D721Med (cell line): ENCODE measurements at regions not wholly inside any gene's neighbourhood (a gene's known extent, or its start where the extent isn't known, plus 50 kb on each side); places are given as distances from the start of the nearest gene placed in this dataset.

Source experiments
- DNase-seq: peaks from one replicate; pipeline ENCODE4 v3.0.0; 2011; ENCODE audit warnings: low spot score; ENCODE audit not compliant: insufficient read length
- FAIRE-seq: peaks from 2 replicates; lab custom pipeline; 2011; peaks lifted over from hg19 to GRCh38; lab: Jason Lieb, UNC
- TF ChIP-seq, protein P1 (sequence below): IDR thresholded peaks from 2 replicates; pipeline ENCODE4 v1.5.1; 2012; ENCODE audit warnings: mild to moderate bottlenecking, control low read depth; ENCODE audit not compliant: insufficient read depth; ENCODE audit errors: missing control alignments

DNA sequence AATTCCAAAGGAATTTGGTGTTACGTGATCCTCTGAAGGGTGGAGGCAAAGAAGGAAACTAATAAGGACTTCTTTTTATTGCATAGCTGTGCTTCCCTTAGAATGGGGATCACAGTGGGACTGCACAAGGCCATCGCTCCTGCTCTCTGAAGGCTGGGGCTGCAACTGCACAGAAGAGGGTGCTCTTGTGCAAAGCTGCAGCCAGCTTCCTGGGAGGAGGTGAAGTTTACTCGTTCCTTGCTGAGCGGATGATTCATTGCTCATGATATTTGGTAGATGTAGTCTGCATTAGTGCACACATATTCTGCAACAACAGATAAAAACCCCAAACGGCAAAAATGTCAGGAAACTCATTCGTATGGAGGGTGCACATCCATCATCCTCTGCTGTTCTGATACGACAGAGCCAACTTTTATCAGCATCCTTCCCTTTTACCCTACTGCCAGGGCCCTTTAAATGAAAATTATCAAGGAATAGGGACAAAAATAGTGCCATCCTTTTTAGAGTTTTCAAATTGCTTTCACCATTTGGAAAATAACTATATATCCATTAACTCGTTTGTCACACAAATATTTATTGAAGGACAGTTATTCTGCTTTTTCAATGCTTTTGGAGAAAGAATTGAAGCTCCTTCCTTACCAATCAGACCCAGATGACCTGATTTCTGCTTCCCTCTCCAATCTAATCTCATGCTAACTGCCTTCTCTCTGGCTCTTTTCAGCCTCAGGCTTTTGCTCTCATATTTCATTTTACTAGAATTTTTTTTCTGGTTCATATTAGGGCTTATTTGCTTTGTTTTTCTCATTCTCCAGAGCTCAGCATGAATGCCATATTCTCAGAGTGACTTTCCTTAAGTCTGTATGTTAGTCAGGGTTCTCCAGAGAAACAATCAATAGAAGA, 263.6 kb downstream of the DUSP10 start:
- DNase-seq (no peak), FAIRE-seq (no peak)
- TF ChIP-seq, protein P1, sequence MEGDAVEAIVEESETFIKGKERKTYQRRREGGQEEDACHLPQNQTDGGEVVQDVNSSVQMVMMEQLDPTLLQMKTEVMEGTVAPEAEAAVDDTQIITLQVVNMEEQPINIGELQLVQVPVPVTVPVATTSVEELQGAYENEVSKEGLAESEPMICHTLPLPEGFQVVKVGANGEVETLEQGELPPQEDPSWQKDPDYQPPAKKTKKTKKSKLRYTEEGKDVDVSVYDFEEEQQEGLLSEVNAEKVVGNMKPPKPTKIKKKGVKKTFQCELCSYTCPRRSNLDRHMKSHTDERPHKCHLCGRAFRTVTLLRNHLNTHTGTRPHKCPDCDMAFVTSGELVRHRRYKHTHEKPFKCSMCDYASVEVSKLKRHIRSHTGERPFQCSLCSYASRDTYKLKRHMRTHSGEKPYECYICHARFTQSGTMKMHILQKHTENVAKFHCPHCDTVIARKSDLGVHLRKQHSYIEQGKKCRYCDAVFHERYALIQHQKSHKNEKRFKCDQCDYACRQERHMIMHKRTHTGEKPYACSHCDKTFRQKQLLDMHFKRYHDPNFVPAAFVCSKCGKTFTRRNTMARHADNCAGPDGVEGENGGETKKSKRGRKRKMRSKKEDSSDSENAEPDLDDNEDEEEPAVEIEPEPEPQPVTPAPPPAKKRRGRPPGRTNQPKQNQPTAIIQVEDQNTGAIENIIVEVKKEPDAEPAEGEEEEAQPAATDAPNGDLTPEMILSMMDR = peak; percentile 88

DNA sequence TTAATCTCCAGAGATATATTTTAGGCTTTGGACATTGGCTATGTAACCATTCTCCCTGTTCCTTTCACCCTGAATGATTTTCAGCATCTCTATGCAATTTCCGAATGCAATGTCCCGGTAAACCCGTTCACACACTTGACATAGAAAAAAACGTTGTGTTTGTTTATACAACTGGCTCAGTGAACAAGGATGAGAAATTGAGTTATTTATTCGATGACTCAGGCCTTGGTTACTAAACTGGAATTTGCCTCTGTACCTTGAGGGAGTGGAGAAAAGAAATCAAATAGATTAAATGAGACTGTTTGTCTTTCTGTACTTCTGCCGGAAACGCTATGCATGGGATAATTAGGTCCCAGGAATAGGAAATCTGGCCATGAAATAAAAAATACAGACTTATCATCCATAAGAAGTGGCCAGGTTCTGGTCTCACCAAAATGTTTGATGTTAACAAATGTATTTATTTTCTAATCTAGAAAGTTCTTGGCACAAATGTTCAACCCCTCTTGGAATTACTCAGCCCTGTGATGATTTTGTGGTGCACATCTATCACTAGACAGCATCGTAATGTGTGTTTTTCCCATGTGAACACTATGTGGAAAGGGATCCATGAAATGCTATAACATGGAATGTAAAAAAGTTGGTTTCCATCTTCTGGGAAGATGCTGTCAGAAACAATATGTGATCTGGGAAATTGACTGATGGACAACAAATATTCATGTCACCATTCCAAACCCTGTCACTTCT, 253.9 kb downstream of the DUSP10 start:
- DNase-seq = no peak
- FAIRE-seq = no peak
- TF ChIP-seq, protein P1 = no peak

DNA sequence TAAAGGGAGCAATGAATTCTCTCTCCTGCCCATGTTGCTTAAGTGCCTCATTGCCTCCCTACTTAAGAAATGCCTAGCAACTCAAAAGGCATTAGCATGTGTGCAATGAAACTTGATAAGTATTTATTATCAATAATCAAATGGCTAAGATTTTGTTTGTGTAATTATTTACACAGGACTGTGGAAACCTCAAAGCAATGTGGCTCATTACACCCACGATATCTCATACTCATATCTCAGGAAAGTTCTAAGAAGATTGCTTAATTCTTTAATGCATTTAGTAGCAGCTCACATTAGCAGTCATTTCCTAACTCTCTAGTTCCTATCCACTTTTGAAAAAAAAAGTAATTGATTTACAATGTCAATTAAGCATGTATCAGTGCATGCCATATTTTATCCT, 253.3 kb downstream of the DUSP10 start:
- no peak for FAIRE-seq
- no peak for DNase-seq
- TF ChIP-seq, protein P1 = no peak

DNA sequence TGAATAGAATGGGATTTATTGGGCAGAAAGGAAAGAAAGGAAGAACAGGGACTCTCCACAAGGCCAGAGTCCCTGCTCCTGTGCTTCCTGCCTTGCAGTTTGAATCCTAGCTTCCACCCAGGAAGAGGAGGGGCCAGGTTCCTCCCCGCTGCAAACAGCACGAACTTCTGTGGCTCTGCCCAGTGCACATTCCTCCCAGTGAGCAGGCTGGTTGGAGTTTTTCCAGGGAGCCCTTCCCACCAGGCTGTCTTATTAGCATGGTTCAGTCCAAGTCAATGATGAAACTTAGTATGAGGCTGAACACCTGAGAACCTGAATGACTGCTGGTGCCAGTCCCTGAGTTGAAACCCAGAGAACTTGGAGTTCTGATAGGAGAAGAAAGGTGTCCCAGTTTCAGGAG, 247.2 kb downstream of the DUSP10 start:
- TF ChIP-seq, protein P1 = no peak
- DNase-seq (no peak), FAIRE-seq (no peak)

DNA sequence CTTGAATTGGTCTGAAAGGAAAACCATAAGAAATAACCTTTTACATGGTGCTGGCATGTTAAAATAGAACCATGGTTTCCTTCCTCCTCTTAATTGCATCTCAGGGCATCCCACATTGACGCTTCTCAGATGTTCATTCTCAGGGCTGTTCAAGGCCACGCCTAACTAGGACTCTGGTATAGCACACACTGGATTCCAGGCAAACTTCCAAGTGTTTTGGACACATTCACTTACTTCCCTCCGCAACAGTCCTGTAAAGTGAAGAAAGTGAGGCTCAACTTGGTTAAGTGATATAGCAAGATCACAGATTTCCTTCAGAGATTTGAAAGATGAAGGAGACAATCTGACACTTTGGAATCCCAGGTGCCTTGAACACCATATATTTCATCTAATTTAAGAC, 244.8 kb downstream of the DUSP10 start:
- DNase-seq = no peak
- TF ChIP-seq, protein P1 = no peak
- no peak for FAIRE-seq

DNA sequence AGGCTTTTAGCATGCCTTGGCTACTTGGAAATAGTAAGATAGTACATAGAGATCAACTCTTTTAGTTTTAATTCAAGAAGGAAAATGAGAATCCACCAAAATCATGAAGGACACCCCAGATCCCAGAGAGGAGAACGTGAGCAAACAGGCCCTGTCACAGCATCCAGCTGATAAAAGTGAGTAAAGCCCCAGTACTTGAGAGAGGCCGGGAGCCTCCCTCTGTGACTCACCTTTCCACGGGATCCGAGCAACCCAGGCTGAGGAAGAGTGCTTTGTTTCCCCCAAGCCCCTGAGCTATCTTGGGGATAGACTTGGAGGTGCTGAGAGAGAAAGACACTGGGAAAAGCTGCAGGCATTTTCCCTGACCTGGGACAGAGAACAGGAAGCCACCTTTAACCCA, 238.6 kb downstream of the DUSP10 start:
- DNase-seq (no peak), FAIRE-seq (no peak)

More for the DNA sequence above, 238.6 kb downstream of the DUSP10 start:
- TF ChIP-seq, protein P1 = no peak
